ENCODE measurements at regions not wholly inside any gene's neighbourhood (a gene's known extent, or its start where the extent isn't known, plus 50 kb on each side); places are given as distances from the start of the nearest gene placed in this dataset.

DNA sequence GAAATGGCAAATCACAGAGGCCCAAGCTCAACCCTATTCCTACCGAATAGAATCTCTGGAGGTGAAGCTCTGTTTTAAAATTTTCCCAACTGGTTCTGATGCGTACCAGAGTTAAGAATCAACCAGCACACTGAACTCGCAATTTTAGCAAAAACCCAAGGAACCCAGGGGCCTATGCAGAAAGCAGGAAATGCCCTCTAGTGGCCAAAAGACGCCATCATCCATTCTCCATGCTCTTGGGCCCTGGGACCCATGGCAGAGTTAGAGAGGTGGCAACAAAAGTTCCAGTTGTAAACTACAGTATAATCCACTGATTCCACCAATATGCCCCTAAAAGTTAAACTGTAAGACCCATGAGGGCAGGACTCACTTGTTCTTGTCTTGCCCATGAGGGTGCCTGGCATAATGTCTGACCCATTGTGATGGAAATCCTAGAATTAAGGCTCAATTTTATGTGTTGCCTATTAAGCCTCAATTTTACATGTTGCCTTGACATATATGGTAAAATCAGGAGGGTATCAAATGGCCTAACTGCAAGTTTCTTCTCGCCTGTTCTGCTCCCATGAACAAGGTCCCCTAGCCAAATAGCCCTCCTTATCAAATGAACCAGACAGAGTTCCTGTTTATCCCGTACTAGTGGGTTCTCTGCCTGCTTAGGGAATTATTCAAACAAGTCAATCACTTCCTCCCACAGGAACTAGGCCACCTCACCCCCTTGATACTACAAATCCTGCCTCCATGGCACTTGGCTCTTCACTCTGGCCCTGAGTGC, 137.5 kb upstream of the CPM start:
- peak; percentile 75 to 89 (median 76) for TF ChIP-seq CTCF (IDR thresholded peaks at IDR 0.05)
- peak; percentile 53 for TF ChIP-seq POLR2AphosphoS5 (IDR thresholded peaks at IDR 0.05)
- no peak for TF ChIP-seq POLR2A (IDR thresholded peaks at IDR 0.05)
- Histone ChIP-seq H3K27ac (no peak overlapping the region), H3K4me1 (replicated peaks) (no peaks in the 10 kb centered on the region), H3K4me3 (no peak overlapping the region), H3K36me3 (no peaks in the 10 kb centered on the region), H3K27me3 (replicated peaks; ENCODE audit: insufficient read depth) (no peaks in the 10 kb centered on the region), H3K9me3 (no peaks in the 10 kb centered on the region)
- WGBS: 43% methylated on average over 6 of the region's 6 CpGs
- intact Hi-C loops (cut with DNase I): loop anchor here (2.0 kb wide), 1 partner anchor 208 kb away; no protein-coding TSS in a partner anchor
- DNase-seq (ENCODE audit: low spot score): peak; percentile 68

DNA sequence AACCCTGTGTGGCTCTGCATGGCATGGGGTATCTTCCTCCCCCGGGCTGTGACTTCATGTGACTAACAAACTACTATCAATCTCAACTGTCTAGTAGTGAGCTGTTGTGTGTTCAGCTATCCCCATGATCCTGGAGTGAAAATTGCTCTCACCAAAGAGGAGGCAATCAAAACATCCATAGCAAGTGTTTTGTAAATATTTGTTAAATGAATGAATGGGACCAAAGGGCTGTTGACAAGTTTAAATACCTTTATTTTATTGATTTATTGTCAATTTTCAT, 138.1 kb upstream of the CPM start:
- Histone ChIP-seq H3K36me3 (no peaks in the 10 kb centered on the region), H3K27ac (no peak overlapping the region), H3K4me1 (replicated peaks) (no peaks in the 10 kb centered on the region), H3K4me3 (no peak overlapping the region), H3K9me3 (no peaks in the 10 kb centered on the region), H3K27me3 (replicated peaks; ENCODE audit: insufficient read depth) (no peaks in the 10 kb centered on the region)
- 79% methylated on average over 1 of the region's 1 CpG for WGBS
- DNase-seq (ENCODE audit: low spot score): no peak
- no peak for TF ChIP-seq POLR2AphosphoS5 (IDR thresholded peaks at IDR 0.05)
- TF ChIP-seq POLR2A (IDR thresholded peaks at IDR 0.05): no peak
- TF ChIP-seq CTCF (IDR thresholded peaks at IDR 0.05): no peak
- intact Hi-C loops (cut with DNase I): loop anchor here (2.0 kb wide), 1 partner anchor 208 kb away; no protein-coding TSS in a partner anchor

DNA sequence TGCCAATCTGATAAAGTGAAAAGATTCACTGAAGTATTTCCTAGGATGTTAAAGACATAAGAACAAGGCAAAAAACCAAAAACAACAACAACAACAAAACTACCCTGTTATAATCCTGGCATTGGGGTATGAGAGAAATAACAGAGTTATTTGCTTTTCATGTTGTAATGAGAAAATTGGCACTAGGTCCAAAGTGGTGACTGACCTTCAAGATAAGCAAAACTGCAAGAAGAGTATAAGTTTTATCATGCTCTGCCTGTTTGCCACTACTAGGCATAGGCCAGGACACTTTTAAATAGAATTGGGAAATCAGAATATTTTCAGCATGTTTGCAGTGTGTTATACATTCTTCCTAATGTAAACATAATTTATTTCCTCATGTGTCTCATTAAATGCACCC, 140.1 kb upstream of the CPM start:
- no peak for DNase-seq (ENCODE audit: low spot score)
- H3K9me3 ChIP-seq: no peaks in the 10 kb centered on the region
- no peak for TF ChIP-seq CTCF (IDR thresholded peaks at IDR 0.05)
- no peak for TF ChIP-seq POLR2AphosphoS5 (IDR thresholded peaks at IDR 0.05)
- no peak for TF ChIP-seq POLR2A (IDR thresholded peaks at IDR 0.05)

DNA sequence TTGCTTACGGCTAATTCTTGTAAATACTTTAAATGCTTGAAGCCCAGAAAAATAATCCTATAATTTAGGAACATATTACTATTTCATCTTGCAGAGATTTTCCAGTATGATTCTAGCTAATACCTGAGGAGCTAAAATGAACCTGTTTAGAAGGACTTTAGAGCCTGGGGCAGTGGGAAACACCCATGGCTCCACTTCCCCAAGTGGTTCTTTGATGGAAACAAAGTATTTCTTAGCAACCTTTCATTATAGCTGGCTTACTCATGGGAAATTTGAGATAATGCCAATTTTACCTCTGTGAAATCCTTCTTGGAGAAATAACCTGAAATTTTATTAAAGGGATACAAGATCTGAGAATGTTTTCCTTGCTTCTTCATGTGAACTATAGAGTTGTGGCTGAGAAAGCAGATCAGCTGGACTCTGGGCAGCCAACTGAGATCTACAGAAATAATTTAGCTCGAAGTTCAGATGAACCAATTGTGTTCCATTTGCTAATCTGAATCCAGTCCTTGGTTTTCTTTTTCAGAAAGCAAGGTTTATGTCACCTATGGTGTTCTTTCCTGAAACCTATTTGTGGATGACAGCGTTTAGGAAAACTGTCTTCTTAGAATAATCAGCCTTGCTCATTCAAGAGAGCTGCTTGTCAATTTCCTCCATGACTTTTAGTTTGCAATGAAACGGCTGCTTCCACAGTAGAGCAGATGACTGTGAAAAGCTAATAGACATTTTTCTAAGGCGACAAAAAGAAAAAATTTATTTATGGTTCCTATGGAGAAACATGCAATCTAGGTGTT, 141.8 kb upstream of the CPM start:
- DNase-seq (ENCODE audit: low spot score): no peak
- 85% methylated on average over 5 of the region's 5 CpGs for WGBS
- no peaks in the 10 kb centered on the region for H3K36me3 ChIP-seq
- no peak overlapping the region for H3K27ac ChIP-seq
- H3K4me1 ChIP-seq (replicated peaks): no peaks in the 10 kb centered on the region
- intact Hi-C loops (cut with DNase I): no loop called here
- no peak overlapping the region for H3K4me3 ChIP-seq
- no peaks in the 10 kb centered on the region for H3K9me3 ChIP-seq
- H3K27me3 ChIP-seq (replicated peaks; ENCODE audit: insufficient read depth): no peaks in the 10 kb centered on the region
- TF ChIP-seq POLR2A (IDR thresholded peaks at IDR 0.05) (no peak), POLR2AphosphoS5 (IDR thresholded peaks at IDR 0.05) (no peak), CTCF (IDR thresholded peaks at IDR 0.05) (no peak)

More for the DNA sequence above, 140.1 kb upstream of the CPM start:
- Histone ChIP-seq H3K4me3 (no peak overlapping the region), H3K27me3 (replicated peaks; ENCODE audit: insufficient read depth) (no peaks in the 10 kb centered on the region), H3K27ac (no peak overlapping the region), H3K4me1 (replicated peaks) (no peaks in the 10 kb centered on the region), H3K36me3 (no peaks in the 10 kb centered on the region)
- intact Hi-C loops (cut with DNase I): no loop called here
